ENCODE measurements at regions not wholly inside any gene's neighbourhood (a gene's known extent, or its start where the extent isn't known, plus 50 kb on each side); places are given as distances from the start of the nearest gene placed in this dataset.

DNA sequence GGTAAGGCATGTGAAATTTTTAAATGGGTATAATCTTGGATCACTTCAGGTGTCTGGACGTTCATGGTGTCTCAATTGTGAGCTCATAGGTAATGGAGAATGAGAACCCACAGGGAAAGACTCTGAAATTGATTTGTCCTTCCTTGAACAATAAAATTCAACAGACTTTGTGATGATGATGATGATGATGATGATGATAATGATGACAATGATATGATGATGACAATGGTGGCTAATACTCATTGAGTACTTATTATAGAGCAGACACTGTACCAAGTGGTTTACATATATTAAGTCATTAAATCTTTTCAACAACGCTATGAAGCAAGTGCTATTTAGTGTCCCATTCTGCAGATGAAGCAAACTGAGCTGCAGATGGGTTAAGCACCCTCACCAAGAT is 86.6 kb upstream of the BDNF start:
- no peak for TF ChIP-seq CTCF (IDR thresholded peaks at IDR 0.05; ENCODE audit: insufficient read depth, low read depth, low read length)
- Histone ChIP-seq H3K27me3 (ENCODE audit: control insufficient read depth, insufficient read depth, low read length) (no peaks in the 10 kb centered on the region), H3K36me3 (ENCODE audit: control insufficient read depth, insufficient read depth, low read length) (no peaks in the 10 kb centered on the region), H3K4me3 (ENCODE audit: low read depth, low read length) (no peak overlapping the region)
- ChIA-PET POLR2A (no interaction called here), CTCF (interaction anchor here (0.7 kb wide), 1 partner anchor 445 kb away, joined by 3 read pairs; no protein-coding TSS in a partner anchor)
- DNase-seq (ENCODE audit: low read depth), result no peak

DNA sequence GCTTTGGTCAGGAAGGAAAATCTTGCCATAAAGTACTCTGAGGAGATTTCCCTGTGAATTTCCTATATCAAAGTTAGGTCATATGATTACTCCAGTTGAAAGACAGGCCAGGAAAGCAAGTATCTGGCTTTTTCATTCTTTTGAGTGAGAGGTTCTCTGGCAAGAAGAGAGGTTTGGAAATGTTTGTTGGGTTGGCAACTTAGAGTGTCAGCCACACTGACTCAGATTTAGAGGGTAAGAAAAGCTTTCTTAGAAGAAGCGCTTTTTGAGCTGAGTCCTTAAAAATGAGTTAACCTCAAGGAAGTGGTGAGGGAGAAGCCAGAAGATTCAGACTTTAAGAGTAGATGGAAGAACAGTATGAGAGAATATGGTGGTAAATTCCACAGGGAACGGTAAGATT is 86.1 kb upstream of the BDNF start:
- ChIA-PET POLR2A (no interaction called here), CTCF (interaction anchor here (0.7 to 1.2 kb wide), 2 partner anchors 20 to 446 kb away, joined by 3 read pairs; no protein-coding TSS in a partner anchor)
- no peak for DNase-seq (ENCODE audit: low read depth)
- no peak for TF ChIP-seq CTCF (IDR thresholded peaks at IDR 0.05; ENCODE audit: insufficient read depth, low read depth, low read length)
- no peaks in the 10 kb centered on the region for H3K36me3 ChIP-seq (ENCODE audit: control insufficient read depth, insufficient read depth, low read length)
- H3K4me3 ChIP-seq (ENCODE audit: low read depth, low read length), result no peak overlapping the region
- H3K27me3 ChIP-seq (ENCODE audit: control insufficient read depth, insufficient read depth, low read length), result no peaks in the 10 kb centered on the region

- POLR2A ChIA-PET, result interaction anchor here (0.7 kb wide), 1 partner anchor 72 kb away, joined by 3 read pairs; no protein-coding TSS in a partner anchor
- DNase-seq (ENCODE audit: low read depth), result no peak
- Histone ChIP-seq H3K27me3 (ENCODE audit: control insufficient read depth, insufficient read depth, low read length) (no peaks in the 10 kb centered on the region), H3K36me3 (ENCODE audit: control insufficient read depth, insufficient read depth, low read length) (no peaks in the 10 kb centered on the region), H3K4me3 (ENCODE audit: low read depth, low read length) (no peak overlapping the region)
- CTCF ChIA-PET, result interaction anchor here (0.6 kb wide), 1 partner anchor 10 kb away, joined by 3 read pairs; no protein-coding TSS in a partner anchor
- no peak for TF ChIP-seq CTCF (IDR thresholded peaks at IDR 0.05; ENCODE audit: insufficient read depth, low read depth, low read length)
These were observed 83.6 kb upstream of the BDNF start for GRCh38 chr11:27783701-27784355.

DNA sequence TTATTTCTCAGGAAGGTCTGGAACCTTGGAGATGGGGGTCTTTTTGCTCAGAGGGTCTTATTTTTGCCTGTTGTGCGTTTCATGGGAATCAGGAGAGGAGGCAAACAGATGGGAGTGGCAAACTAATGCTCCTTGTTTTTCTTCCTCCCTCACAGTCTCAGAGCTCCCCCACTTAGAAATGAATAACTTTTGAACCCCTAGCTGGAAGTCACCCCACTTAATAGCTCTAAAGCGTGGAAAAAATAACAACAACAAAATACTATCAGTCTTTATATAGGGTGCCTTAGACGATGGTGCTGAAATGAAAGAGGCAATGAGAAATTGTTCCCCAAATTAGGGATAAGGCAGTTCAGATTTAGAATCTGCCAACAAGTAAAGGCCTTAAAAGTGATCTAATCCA is 76.8 kb upstream of the BDNF start:
- ChIA-PET POLR2A (no interaction called here), CTCF (interaction anchor here (0.6 kb wide), 1 partner anchor 419 kb away, joined by 5 read pairs; no protein-coding TSS in a partner anchor)
- Histone ChIP-seq H3K36me3 (ENCODE audit: control insufficient read depth, insufficient read depth, low read length) (no peaks in the 10 kb centered on the region), H3K27me3 (ENCODE audit: control insufficient read depth, insufficient read depth, low read length) (no peaks in the 10 kb centered on the region), H3K4me3 (ENCODE audit: low read depth, low read length) (no peak overlapping the region)
- DNase-seq (ENCODE audit: low read depth), result no peak
- TF ChIP-seq CTCF (IDR thresholded peaks at IDR 0.05; ENCODE audit: insufficient read depth, low read depth, low read length), result no peak

GRCh38 chr11:27773884-27774283 is 73.6 kb upstream of the BDNF start:
- no peak for DNase-seq (ENCODE audit: low read depth)
- POLR2A ChIA-PET, result no interaction called here
- no peak overlapping the region for H3K4me3 ChIP-seq (ENCODE audit: low read depth, low read length)
- CTCF ChIA-PET, result interaction anchor here (1.5 kb wide), 1 partner anchor 10 kb away, joined by 3 read pairs; no protein-coding TSS in a partner anchor
- H3K36me3 ChIP-seq (ENCODE audit: control insufficient read depth, insufficient read depth, low read length), result no peaks in the 10 kb centered on the region
- H3K27me3 ChIP-seq (ENCODE audit: control insufficient read depth, insufficient read depth, low read length), result no peaks in the 10 kb centered on the region
- no peak for TF ChIP-seq CTCF (IDR thresholded peaks at IDR 0.05; ENCODE audit: insufficient read depth, low read depth, low read length)

Data from BJ (cell line).